Glutamatergic neuron (in vitro differentiated cells): ENCODE measurements at regions not wholly inside any gene's neighbourhood (a gene's known extent, or its start where the extent isn't known, plus 50 kb on each side); places are given as distances from the start of the nearest gene placed in this dataset.

ENCODE experiments used
- DNase-seq: peaks from one replicate; pipeline ENCODE4 v3.0.0; 2022
- H3K27ac Mint-ChIP-seq: one replicate; pipeline ENCODE4 v1.8.0; 2020; ENCODE audit warnings: mild to moderate bottlenecking, mixed read lengths, inconsistent platforms; ENCODE audit not compliant: unreplicated experiment
- H3K27me3 Mint-ChIP-seq: one replicate; pipeline ENCODE4 v1.8.0; 2020; ENCODE audit warnings: mild to moderate bottlenecking, moderate library complexity, mixed read lengths, inconsistent platforms; ENCODE audit not compliant: unreplicated experiment
- H3K36me3 Mint-ChIP-seq: one replicate; pipeline ENCODE4 v1.8.0; 2020; ENCODE audit warnings: mild to moderate bottlenecking, mixed read lengths, inconsistent platforms; ENCODE audit not compliant: unreplicated experiment
- H3K4me1 Mint-ChIP-seq: one replicate; pipeline ENCODE4 v1.8.0; 2020; ENCODE audit warnings: mild to moderate bottlenecking, low read depth, mixed read lengths, inconsistent platforms; ENCODE audit not compliant: unreplicated experiment
- H3K4me3 Mint-ChIP-seq: one replicate; pipeline ENCODE4 v1.8.0; 2020; ENCODE audit warnings: mild to moderate bottlenecking, mixed read lengths, inconsistent platforms; ENCODE audit not compliant: unreplicated experiment
- H3K9me3 Mint-ChIP-seq: one replicate; pipeline ENCODE4 v1.8.0; 2020; ENCODE audit warnings: mild to moderate bottlenecking, moderate library complexity, mixed read lengths, inconsistent platforms; ENCODE audit not compliant: unreplicated experiment
- TF ChIP-seq, protein P1 (sequence below): fragments of 200-600 bp; sonication (generic); IDR thresholded peaks from one replicate; pipeline ENCODE4 v1.5.0; 2021; ENCODE audit not compliant: partially characterized antibody, unreplicated experiment

DNA sequence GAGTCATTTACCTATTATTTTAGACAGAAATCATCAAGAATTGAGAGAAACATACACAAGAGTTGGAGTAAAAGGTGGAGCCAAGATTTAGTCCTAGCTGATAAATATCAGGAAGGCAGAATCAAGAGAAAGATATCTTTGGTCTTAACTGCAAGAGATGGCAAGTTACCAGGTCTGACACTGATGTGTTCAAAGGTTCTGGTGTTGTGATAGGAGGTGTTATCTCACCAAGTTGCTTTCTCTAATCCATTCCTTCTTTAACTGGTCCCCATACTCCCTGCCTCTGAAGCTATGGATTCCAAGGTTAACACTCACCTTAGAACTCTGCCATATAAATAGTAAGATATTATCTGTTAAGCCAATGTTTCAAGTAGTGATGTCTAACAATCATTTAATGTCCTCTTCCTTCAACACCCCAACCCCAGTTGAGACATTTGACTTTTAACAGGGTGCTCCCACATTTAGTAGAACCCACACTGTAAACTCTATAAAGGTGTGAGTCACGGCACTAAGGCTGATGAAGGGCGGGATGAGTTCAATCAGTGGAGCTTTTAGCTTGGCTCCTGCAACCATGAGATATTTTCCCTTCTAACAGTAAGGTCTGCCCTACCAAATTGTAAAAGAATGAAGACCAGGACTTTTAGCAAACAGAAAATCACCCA lies 333.7 kb downstream of the RND3 start:
- peaks cover 2% of the 10 kb centered on the region for H3K27me3 Mint-ChIP-seq
- no peaks in the 10 kb centered on the region for H3K4me1 Mint-ChIP-seq
- H3K9me3 Mint-ChIP-seq = no peaks in the 10 kb centered on the region
- H3K36me3 Mint-ChIP-seq = no peaks in the 10 kb centered on the region
- TF ChIP-seq, protein P1, sequence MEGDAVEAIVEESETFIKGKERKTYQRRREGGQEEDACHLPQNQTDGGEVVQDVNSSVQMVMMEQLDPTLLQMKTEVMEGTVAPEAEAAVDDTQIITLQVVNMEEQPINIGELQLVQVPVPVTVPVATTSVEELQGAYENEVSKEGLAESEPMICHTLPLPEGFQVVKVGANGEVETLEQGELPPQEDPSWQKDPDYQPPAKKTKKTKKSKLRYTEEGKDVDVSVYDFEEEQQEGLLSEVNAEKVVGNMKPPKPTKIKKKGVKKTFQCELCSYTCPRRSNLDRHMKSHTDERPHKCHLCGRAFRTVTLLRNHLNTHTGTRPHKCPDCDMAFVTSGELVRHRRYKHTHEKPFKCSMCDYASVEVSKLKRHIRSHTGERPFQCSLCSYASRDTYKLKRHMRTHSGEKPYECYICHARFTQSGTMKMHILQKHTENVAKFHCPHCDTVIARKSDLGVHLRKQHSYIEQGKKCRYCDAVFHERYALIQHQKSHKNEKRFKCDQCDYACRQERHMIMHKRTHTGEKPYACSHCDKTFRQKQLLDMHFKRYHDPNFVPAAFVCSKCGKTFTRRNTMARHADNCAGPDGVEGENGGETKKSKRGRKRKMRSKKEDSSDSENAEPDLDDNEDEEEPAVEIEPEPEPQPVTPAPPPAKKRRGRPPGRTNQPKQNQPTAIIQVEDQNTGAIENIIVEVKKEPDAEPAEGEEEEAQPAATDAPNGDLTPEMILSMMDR = no peak
- H3K27ac Mint-ChIP-seq = no peak overlapping the region
- no peak for DNase-seq
- H3K4me3 Mint-ChIP-seq = no peak overlapping the region

- TF ChIP-seq, protein P1 = no peak
- Mint-ChIP-seq H3K4me3 (no peak overlapping the region), H3K27me3 (peaks cover 2% of the 10 kb centered on the region), H3K9me3 (no peaks in the 10 kb centered on the region), H3K36me3 (peaks cover 6% of the 10 kb centered on the region), H3K4me1 (no peaks in the 10 kb centered on the region), H3K27ac (no peak overlapping the region)
- DNase-seq = no peak
Observed at GRCh38 chr2:150152230-150152629, 335.2 kb downstream of the RND3 start.

DNA sequence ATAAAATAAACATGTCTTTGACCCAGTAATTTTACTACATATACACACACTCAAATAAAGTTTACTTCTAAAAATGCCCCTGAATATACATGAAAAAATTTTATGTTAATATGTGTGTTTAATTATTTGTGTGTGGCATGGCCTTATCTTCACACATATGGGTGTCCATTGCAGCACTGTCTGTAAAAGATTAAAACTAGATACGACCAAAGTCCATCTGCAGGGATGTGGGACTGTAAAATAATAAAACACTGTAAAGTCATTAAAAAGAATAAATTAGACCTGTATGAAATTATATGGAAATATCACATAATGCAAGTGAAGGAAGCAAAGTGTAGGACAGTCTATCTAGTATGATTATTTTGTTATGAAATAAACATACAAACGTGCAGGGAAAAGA lies 337.3 kb downstream of the RND3 start:
- TF ChIP-seq, protein P1 = no peak
- no peak for DNase-seq
- H3K27ac Mint-ChIP-seq = no peak overlapping the region
- no peaks in the 10 kb centered on the region for H3K4me1 Mint-ChIP-seq
- H3K27me3 Mint-ChIP-seq = no peaks in the 10 kb centered on the region
- no peaks in the 10 kb centered on the region for H3K9me3 Mint-ChIP-seq
- peaks cover 14% of the 10 kb centered on the region for H3K36me3 Mint-ChIP-seq
- no peak overlapping the region for H3K4me3 Mint-ChIP-seq

- TF ChIP-seq, protein P1 = no peak
- Mint-ChIP-seq H3K27ac (no peak overlapping the region), H3K9me3 (no peaks in the 10 kb centered on the region), H3K36me3 (peaks cover 14% of the 10 kb centered on the region), H3K4me3 (no peak overlapping the region), H3K27me3 (no peaks in the 10 kb centered on the region), H3K4me1 (no peaks in the 10 kb centered on the region)
- no peak for DNase-seq
Observed at GRCh38 chr2:150147889-150148683, 339.4 kb downstream of the RND3 start.

DNA sequence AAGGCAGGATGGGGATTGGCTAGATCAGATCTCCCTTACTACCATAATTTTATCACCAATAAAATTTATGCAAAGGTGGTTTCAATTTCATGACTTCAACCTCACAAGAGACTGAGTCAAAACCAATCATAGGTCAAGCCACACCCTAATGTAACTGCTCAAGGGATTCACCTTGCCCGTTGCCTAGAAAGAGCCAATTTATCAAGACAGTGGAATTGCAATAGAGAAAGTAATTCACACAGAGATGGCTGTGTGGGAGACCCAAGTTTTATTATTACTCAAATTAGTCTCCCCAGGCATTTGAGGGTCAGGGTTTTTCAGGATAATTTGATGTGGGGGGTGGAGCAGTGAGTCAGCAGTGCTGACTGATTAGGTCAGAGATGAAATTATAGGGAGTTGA lies 340.6 kb downstream of the RND3 start:
- Mint-ChIP-seq H3K27ac (no peak overlapping the region), H3K36me3 (peaks cover 14% of the 10 kb centered on the region), H3K27me3 (no peaks in the 10 kb centered on the region), H3K9me3 (no peaks in the 10 kb centered on the region), H3K4me1 (no peaks in the 10 kb centered on the region), H3K4me3 (no peak overlapping the region)
- TF ChIP-seq, protein P1 = no peak
- DNase-seq = no peak
